ENCODE measurements at regions not wholly inside any gene's neighbourhood (a gene's known extent, or its start where the extent isn't known, plus 50 kb on each side); places are given as distances from the start of the nearest gene placed in this dataset.

DNA sequence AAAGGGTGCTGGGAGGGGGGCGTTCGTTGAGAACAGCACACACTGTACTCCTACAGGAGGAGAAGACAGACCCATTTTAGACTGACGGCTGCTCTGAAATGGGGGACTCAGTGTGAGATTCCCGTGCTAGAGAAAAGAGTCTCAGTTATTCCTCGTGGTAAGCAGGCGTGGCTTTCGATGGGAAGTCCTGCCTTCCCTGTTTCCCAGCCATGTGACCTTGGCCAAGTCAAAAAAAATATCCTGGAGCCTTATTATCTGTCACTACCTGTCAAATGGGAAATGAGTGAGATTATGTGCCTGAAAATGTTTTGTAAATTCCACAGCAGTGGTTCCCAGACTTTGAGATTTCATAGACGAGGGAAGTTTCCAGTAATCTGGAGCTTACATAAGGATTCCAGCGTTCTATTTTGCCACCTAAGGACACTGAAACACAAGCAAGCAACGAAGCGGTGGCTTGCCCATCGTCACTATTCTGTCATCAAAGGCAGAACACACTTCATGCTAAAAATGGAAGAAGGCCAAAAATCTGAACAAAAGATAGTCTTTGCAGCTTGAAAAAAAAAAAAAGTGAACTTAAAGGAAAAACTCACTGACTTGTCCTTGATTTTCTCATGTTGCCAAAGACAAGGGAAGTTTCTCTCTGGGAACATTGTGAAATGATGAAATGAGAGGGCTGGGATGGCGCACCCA, 253.4 kb upstream of the RPL38 start:
- no peak overlapping the region for H4K91ac ChIP-seq (replicated peaks; ENCODE audit: insufficient read length, low read length)
- no peak overlapping the region for H3K14ac ChIP-seq (ENCODE audit: insufficient read length)
- no peaks in the 10 kb centered on the region for H3K79me1 ChIP-seq (ENCODE audit: low read depth, low read length)
- no peak overlapping the region for H2BK12ac ChIP-seq (ENCODE audit: low read depth, low read length)
- no peak overlapping the region for H2AK5ac ChIP-seq (ENCODE audit: low read depth, low read length)
- WGBS, 2 experiments (ENCODE audit: extremely low coverage in 1 of 2, insufficient coverage in 1 of 2, insufficient read length in 1 of 2, insufficient replicate concordance in 2 of 2, low coverage in 1 of 2, low lambda C conversion rate in 2 of 2, missing lambda C conversion rate in 1 of 2) = 90% methylated on average over 13 of the region's 13 CpGs; no CpG with 5 or more reads in 1 of the 2 experiments
- no peaks in the 10 kb centered on the region for H3K36me3 ChIP-seq (ENCODE audit: control insufficient read depth in 2 of 4, insufficient read depth in 4 of 4, low read length in 3 of 4)
- H2BK15ac ChIP-seq (ENCODE audit: low read length) = peak overlapping the region; percentile 23; the same call in 1 of the 2 replicates
- H4K20me1 ChIP-seq (replicated peaks in 1 of 2; ENCODE audit: control insufficient read depth in 1 of 2, insufficient read depth in 2 of 2, low read length in 2 of 2) = peaks cover 0 to 9% of the 10 kb centered on the region in 2 experiments
- H3K9ac ChIP-seq (replicated peaks in 1 of 4; ENCODE audit: extremely low read depth in 1 of 4, low read depth in 3 of 4, low read length in 3 of 4) = no peak overlapping the region
- FAIRE-seq = no peak
- no peak overlapping the region for H4K8ac ChIP-seq (ENCODE audit: extremely low read depth, insufficient read depth, low read length)
- no peaks in the 10 kb centered on the region for H3K79me2 ChIP-seq (ENCODE audit: control insufficient read depth in 1 of 2, insufficient read depth in 2 of 2, low read length in 2 of 2)
- ChIA-PET POLR2A (ENCODE audit: partially characterized antibody) (interaction anchor here (1.0 to 1.7 kb wide), 2 partner anchors 10 to 15 kb away, joined by 4 read pairs; no protein-coding TSS in a partner anchor), CTCF (ENCODE audit: partially characterized antibody) (interaction anchor here (0.6 to 2.1 kb wide), 13 partner anchors 8 to 350 kb away, joined by 3 to 7 read pairs (median 3); no protein-coding TSS in a partner anchor)
- no peak overlapping the region for H2BK120ac ChIP-seq (replicated peaks; ENCODE audit: low read depth, low read length)
- H3K4me3 ChIP-seq (ENCODE audit: extremely low read depth in 1 of 4, insufficient read depth in 2 of 4, low read depth in 3 of 4, low read length in 4 of 4) = no peak overlapping the region
- H3K56ac ChIP-seq (replicated peaks; ENCODE audit: insufficient read length, low read depth, low read length) = no peak overlapping the region
- peaks cover 1 to 28% (median 25%) of the 10 kb centered on the region in 4 experiments for H3K27me3 ChIP-seq (replicated peaks in 1 of 4; ENCODE audit: control insufficient read depth in 3 of 4, extremely low read depth in 1 of 4, insufficient read depth in 3 of 4, low read length in 3 of 4)
- H2AFZ ChIP-seq (ENCODE audit: low read length) = no peak overlapping the region
- H2BK20ac ChIP-seq (ENCODE audit: low read length) = no peak overlapping the region
- H3K4me2 ChIP-seq (ENCODE audit: insufficient read depth in 1 of 2, low read depth in 2 of 2, low read length in 2 of 2) = no peak overlapping the region
- H3K23ac ChIP-seq (ENCODE audit: insufficient read length) = no peak overlapping the region
- H3K18ac ChIP-seq (ENCODE audit: extremely low read depth, low read length) = no peak overlapping the region
- no peaks in the 10 kb centered on the region for H3K9me3 ChIP-seq (ENCODE audit: insufficient read depth in 2 of 2, low read depth in 1 of 2, low read length in 1 of 2)
- peaks cover 26% of the 10 kb centered on the region; the same call in 1 of the 2 replicates for H3K23me2 ChIP-seq (ENCODE audit: low read depth, low read length)
- no peak overlapping the region for H2BK5ac ChIP-seq (ENCODE audit: low read depth, low read length)
- H4K5ac ChIP-seq (ENCODE audit: insufficient read length, low read depth, low read length) = no peak overlapping the region
- no peak overlapping the region for H3K27ac ChIP-seq (ENCODE audit: low read depth, low read length)
- no peak for TF ChIP-seq CTBP2 (IDR thresholded peaks at IDR 0.05; ENCODE audit: borderline replicate concordance, insufficient read depth, insufficient read length, low read length)
- TF ChIP-seq, protein P1, sequence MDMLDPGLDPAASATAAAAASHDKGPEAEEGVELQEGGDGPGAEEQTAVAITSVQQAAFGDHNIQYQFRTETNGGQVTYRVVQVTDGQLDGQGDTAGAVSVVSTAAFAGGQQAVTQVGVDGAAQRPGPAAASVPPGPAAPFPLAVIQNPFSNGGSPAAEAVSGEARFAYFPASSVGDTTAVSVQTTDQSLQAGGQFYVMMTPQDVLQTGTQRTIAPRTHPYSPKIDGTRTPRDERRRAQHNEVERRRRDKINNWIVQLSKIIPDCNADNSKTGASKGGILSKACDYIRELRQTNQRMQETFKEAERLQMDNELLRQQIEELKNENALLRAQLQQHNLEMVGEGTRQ (IDR thresholded peaks at IDR 0.05; ENCODE audit: low read length) = no peak
- no peak for TF ChIP-seq TEAD4 (IDR thresholded peaks at IDR 0.05; ENCODE audit: low read depth, low read length)
- peaks cover 0 to 9% (median 1%) of the 10 kb centered on the region in 4 experiments; a peak in 5 of 7 replicates for H3K4me1 ChIP-seq (replicated peaks in 1 of 4; ENCODE audit: control insufficient read depth in 3 of 4, insufficient read depth in 4 of 4, low read length in 3 of 4)
- H3K4ac ChIP-seq (replicated peaks; ENCODE audit: insufficient read length, low read depth, low read length) = no peak overlapping the region
- no peak for DNase-seq (ENCODE audit: low read depth in 1 of 2, low spot score in 2 of 2)
